22Rv1 (cell line): ENCODE measurements at regions not wholly inside any gene's neighbourhood (a gene's known extent, or its start where the extent isn't known, plus 50 kb on each side); places are given as distances from the start of the nearest gene placed in this dataset.

ENCODE experiments used
- H3K27ac ChIP-seq: fragments of 450-650 bp; 2 replicates; pipeline ENCODE4 v1.5.1; 2017
- CTCF ChIP-seq: fragments of 450-650 bp; IDR thresholded peaks from 2 replicates; pipeline ENCODE4 v1.5.1; 2017; ENCODE audit warnings: mild to moderate bottlenecking
- ZFX ChIP-seq: fragments of 450-650 bp; IDR thresholded peaks from 2 replicates; pipeline ENCODE4 v1.6.1; 2017; ENCODE audit warnings: antibody characterized with exemption, borderline replicate concordance

- TF ChIP-seq CTCF (no peak), ZFX (no peak)
- H3K27ac ChIP-seq, result no peak overlapping the region
These were observed 136.3 kb upstream of the ESR1 start for GRCh38 chr6:151671195-151671594.

GRCh38 chr6:151674578-151674977, 132.9 kb upstream of the ESR1 start:
- no peak for TF ChIP-seq ZFX
- no peak for TF ChIP-seq CTCF
- no peak overlapping the region for H3K27ac ChIP-seq

GRCh38 chr6:151675746-151676459, 131.6 kb upstream of the ESR1 start:
- H3K27ac ChIP-seq, result no peak overlapping the region
- no peak for TF ChIP-seq ZFX
- peak; percentile 96 for TF ChIP-seq CTCF

GRCh38 chr6:151676460-151676945, 131.0 kb upstream of the ESR1 start:
- TF ChIP-seq ZFX (no peak), CTCF (no peak)
- no peak overlapping the region for H3K27ac ChIP-seq

GRCh38 chr6:151677404-151677803, 130.1 kb upstream of the ESR1 start:
- H3K27ac ChIP-seq, result no peak overlapping the region
- TF ChIP-seq ZFX (no peak), CTCF (no peak)

GRCh38 chr6:151679081-151679480, 128.4 kb upstream of the ESR1 start:
- TF ChIP-seq ZFX (no peak), CTCF (no peak)
- no peak overlapping the region for H3K27ac ChIP-seq

GRCh38 chr6:151679941-151680340, 127.5 kb upstream of the ESR1 start:
- no peak for TF ChIP-seq CTCF
- TF ChIP-seq ZFX, result no peak
- no peak overlapping the region for H3K27ac ChIP-seq
